BJ (cell line): ENCODE measurements at regions not wholly inside any gene's neighbourhood (a gene's known extent, or its start where the extent isn't known, plus 50 kb on each side); places are given as distances from the start of the nearest gene placed in this dataset.

Source experiments
- CTCF ChIA-PET: fragments of 350-600 bp; formaldehyde crosslinking; extraction: SDS; loops from one replicate; lab custom pipeline; 2021; ENCODE audit warnings: antibody characterized with exemption, inconsistent platforms; lab: Yijun Ruan, JAX
- POLR2A ChIA-PET: fragments of 300-600 bp; sonication (Branson Sonifier 250); formaldehyde crosslinking; extraction: SDS; loops from one replicate; lab custom pipeline; 2021; ENCODE audit warnings: antibody characterized with exemption; lab: Charles Lee
- DNase-seq: peaks from one replicate; pipeline ENCODE4 v3.0.0-alpha.2; 2011; ENCODE audit warnings: low read depth
- H3K27me3 ChIP-seq: 2 replicates; pipeline ENCODE4 v1.6.0; 2011; ENCODE audit warnings: low read length; ENCODE audit not compliant: control insufficient read depth, insufficient read depth
- H3K36me3 ChIP-seq: 2 replicates; pipeline ENCODE4 v1.5.1; 2011; ENCODE audit warnings: low read length; ENCODE audit not compliant: control insufficient read depth, insufficient read depth
- H3K4me3 ChIP-seq: 2 replicates; pipeline ENCODE4 v1.5.1; 2011; ENCODE audit warnings: low read depth, mild to moderate bottlenecking, control low read depth, low read length
- TF ChIP-seq, protein P1 (sequence below): IDR thresholded peaks from 2 replicates; pipeline ENCODE4 v1.5.1; 2011; ENCODE audit warnings: low read depth, mild to moderate bottlenecking, control low read depth, inconsistent platforms, low read length, moderate library complexity; ENCODE audit not compliant: insufficient read depth

GRCh38 chr14:26765768-26766520 is 168.1 kb upstream of the NOVA1 start:
- CTCF ChIA-PET, result no interaction called here
- Histone ChIP-seq H3K27me3 (no peaks in the 10 kb centered on the region), H3K36me3 (no peaks in the 10 kb centered on the region), H3K4me3 (no peak overlapping the region)
- TF ChIP-seq, protein P1, sequence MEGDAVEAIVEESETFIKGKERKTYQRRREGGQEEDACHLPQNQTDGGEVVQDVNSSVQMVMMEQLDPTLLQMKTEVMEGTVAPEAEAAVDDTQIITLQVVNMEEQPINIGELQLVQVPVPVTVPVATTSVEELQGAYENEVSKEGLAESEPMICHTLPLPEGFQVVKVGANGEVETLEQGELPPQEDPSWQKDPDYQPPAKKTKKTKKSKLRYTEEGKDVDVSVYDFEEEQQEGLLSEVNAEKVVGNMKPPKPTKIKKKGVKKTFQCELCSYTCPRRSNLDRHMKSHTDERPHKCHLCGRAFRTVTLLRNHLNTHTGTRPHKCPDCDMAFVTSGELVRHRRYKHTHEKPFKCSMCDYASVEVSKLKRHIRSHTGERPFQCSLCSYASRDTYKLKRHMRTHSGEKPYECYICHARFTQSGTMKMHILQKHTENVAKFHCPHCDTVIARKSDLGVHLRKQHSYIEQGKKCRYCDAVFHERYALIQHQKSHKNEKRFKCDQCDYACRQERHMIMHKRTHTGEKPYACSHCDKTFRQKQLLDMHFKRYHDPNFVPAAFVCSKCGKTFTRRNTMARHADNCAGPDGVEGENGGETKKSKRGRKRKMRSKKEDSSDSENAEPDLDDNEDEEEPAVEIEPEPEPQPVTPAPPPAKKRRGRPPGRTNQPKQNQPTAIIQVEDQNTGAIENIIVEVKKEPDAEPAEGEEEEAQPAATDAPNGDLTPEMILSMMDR, result no peak
- no peak for DNase-seq
- POLR2A ChIA-PET, result interaction anchor here (0.6 kb wide), 1 partner anchor 483 kb away, joined by 6 read pairs; no protein-coding TSS in a partner anchor

DNA sequence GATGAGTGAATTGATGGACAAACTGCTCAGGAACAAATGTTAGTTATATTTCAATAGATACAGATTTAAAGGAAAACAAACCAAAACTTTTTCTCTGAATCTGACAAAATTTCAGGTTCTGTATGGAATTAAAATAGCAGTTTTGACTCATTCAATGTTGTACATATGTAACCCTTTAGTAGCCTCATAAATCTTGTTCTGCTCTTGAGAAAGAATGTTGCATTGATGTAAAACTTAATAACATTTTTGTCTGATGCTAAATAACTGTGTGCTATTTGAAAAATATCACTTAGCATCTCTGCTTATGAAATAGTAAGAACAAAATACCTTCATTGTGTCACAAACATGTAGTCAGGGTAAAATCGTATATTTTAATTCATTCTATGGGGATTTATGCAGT is 168.9 kb upstream of the NOVA1 start:
- DNase-seq, result no peak
- Histone ChIP-seq H3K27me3 (no peaks in the 10 kb centered on the region), H3K36me3 (no peaks in the 10 kb centered on the region), H3K4me3 (no peak overlapping the region)
- TF ChIP-seq, protein P1, result no peak
- ChIA-PET CTCF (no interaction called here), POLR2A (no interaction called here)

DNA sequence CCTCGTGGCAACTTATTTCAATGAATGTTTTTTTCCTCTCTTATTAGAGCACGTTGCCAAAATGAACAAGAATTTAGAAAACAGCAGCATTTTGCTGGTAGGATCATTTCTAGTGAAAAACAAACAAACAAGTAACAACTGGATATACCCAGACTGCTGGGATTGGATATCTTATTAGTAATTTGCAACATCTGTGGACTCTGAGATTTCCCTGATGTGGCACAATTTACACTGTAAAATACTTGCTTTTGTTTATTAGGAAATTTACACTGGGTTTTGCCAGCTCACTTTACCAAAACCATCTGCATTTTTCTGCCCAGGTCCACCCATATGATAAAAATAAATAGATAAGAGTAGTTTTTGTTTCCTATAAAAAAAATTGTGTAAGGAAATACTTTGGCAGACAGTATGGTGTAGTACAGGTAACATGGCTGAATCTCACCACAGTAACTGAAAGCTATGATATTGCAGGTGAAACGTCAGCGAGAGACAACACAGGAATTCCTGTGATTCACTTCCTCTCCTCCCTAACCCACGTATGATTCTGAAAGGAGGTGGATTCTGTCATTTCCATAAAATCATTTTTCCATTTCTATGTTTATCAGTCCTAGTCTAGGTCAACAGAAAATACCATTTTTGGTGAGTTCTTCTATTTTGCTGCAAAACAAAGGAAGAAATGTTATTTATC is 176.2 kb upstream of the NOVA1 start:
- no peak for DNase-seq
- no peaks in the 10 kb centered on the region for H3K36me3 ChIP-seq
- H3K4me3 ChIP-seq, result no peak overlapping the region
- ChIA-PET CTCF (no interaction called here), POLR2A (no interaction called here)
- TF ChIP-seq, protein P1, result no peak
- H3K27me3 ChIP-seq, result no peaks in the 10 kb centered on the region

DNA sequence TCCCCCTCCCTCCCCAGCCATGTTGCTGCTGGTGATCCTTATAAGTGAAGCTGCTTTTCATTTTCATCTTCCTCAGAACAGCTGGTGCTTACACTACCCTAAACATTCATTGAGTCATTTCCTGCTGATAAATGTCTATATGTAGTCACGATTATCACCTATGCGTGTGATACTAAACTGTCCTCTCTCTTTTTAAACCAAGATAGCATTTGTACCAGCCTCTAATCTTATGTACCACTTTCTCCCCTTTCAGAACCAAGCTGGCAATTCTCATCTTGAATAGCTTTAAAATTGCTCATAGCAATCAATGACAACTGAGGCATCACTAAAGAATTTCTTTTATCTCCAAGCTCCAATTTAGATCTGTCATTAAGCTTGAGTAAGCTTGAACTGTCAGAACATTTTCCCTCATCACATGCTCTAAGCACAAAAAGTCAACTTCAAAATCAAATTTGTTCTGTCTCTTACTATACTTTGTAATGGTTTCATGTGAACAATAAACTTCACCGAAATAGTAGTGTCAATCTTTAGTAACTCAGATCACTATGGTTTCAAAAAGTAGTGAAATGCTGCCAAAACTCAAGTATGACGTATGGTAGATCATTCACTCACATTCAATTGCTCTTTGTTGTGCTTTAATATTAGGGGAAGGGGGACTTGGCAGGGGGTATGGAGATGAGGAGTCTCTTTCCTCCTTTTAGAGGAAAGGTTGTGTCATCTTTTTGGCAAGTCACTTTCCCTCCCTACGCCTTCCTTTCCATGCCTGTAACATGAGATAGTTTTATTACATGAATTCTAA is 178.1 kb upstream of the NOVA1 start:
- no peaks in the 10 kb centered on the region for H3K27me3 ChIP-seq
- TF ChIP-seq, protein P1, result no peak
- ChIA-PET POLR2A (interaction anchor here (0.6 kb wide), 1 partner anchor 49 kb away, joined by 4 read pairs; no protein-coding TSS in a partner anchor), CTCF (no interaction called here)
- no peak overlapping the region for H3K4me3 ChIP-seq
- no peak for DNase-seq
- H3K36me3 ChIP-seq, result no peaks in the 10 kb centered on the region
